ENCODE measurements at regions not wholly inside any gene's neighbourhood (a gene's known extent, or its start where the extent isn't known, plus 50 kb on each side); places are given as distances from the start of the nearest gene placed in this dataset.

GRCh38 chr1:70899735-70900134 lies 147.9 kb downstream of the PTGER3 start:
- DNase-seq (ENCODE audit: low read depth), result no peak
- H3K4me3 ChIP-seq (ENCODE audit: low read depth, low read length), result no peak overlapping the region
- TF ChIP-seq, protein P1, sequence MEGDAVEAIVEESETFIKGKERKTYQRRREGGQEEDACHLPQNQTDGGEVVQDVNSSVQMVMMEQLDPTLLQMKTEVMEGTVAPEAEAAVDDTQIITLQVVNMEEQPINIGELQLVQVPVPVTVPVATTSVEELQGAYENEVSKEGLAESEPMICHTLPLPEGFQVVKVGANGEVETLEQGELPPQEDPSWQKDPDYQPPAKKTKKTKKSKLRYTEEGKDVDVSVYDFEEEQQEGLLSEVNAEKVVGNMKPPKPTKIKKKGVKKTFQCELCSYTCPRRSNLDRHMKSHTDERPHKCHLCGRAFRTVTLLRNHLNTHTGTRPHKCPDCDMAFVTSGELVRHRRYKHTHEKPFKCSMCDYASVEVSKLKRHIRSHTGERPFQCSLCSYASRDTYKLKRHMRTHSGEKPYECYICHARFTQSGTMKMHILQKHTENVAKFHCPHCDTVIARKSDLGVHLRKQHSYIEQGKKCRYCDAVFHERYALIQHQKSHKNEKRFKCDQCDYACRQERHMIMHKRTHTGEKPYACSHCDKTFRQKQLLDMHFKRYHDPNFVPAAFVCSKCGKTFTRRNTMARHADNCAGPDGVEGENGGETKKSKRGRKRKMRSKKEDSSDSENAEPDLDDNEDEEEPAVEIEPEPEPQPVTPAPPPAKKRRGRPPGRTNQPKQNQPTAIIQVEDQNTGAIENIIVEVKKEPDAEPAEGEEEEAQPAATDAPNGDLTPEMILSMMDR (IDR thresholded peaks at IDR 0.05; ENCODE audit: insufficient read depth, low read depth, low read length), result no peak

GRCh38 chr1:70902211-70902610 lies 145.4 kb downstream of the PTGER3 start:
- no peak for DNase-seq (ENCODE audit: low read depth)
- no peak overlapping the region for H3K4me3 ChIP-seq (ENCODE audit: low read depth, low read length)
- TF ChIP-seq, protein P1 (IDR thresholded peaks at IDR 0.05; ENCODE audit: insufficient read depth, low read depth, low read length), result no peak

DNA sequence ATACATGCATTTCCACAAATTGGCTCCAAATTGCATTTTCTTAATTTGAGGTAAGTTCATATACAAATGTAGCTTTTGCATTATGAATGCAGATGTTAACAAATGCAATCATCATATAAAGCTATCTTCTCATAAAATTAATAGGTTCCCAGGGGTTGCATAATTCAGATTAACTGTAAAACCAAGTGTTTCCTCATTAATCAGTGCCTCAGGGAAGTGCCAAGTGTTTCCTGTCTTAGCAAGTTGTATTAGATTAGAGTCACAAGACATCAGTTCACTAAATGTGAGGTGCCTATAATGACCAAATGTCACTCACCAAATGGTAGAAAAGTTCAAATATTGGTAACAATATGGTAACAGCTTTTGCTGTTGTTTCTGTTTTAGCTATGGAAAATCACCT lies 140.8 kb downstream of the PTGER3 start:
- H3K4me3 ChIP-seq (ENCODE audit: low read depth, low read length), result no peak overlapping the region
- DNase-seq (ENCODE audit: low read depth), result no peak
- TF ChIP-seq, protein P1 (IDR thresholded peaks at IDR 0.05; ENCODE audit: insufficient read depth, low read depth, low read length), result no peak

GRCh38 chr1:70907563-70908310 lies 139.9 kb downstream of the PTGER3 start:
- TF ChIP-seq, protein P1 (IDR thresholded peaks at IDR 0.05; ENCODE audit: insufficient read depth, low read depth, low read length), result no peak
- no peak overlapping the region for H3K4me3 ChIP-seq (ENCODE audit: low read depth, low read length)
- DNase-seq (ENCODE audit: low read depth), result no peak

- DNase-seq (ENCODE audit: low read depth), result no peak
- no peak overlapping the region for H3K4me3 ChIP-seq (ENCODE audit: low read depth, low read length)
- TF ChIP-seq, protein P1 (IDR thresholded peaks at IDR 0.05; ENCODE audit: insufficient read depth, low read depth, low read length), result no peak
Observed at GRCh38 chr1:70909262-70909822, 138.3 kb downstream of the PTGER3 start.

DNA sequence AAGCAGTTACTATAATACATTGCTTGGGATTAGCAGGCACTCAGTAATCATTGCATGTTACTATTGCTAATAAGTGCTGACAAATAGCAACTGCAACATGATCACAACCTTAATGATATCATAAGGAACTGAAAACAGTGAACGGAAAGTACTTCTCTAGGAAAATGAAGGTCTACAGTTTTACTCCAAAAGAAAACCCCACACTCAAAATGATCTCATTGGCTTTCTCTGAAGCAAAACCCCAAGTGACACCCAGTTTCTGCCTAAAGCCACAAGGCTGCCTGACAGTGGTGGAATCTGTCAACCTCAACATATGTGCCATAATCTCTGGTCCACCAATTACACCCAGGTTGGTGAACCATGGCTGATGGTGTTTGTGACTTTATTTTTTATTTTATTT lies 137.6 kb downstream of the PTGER3 start:
- DNase-seq (ENCODE audit: low read depth), result no peak
- no peak overlapping the region for H3K4me3 ChIP-seq (ENCODE audit: low read depth, low read length)
- TF ChIP-seq, protein P1 (IDR thresholded peaks at IDR 0.05; ENCODE audit: insufficient read depth, low read depth, low read length), result no peak
